Left lung (tissue), 4 donors: ENCODE measurements at regions not wholly inside any gene's neighbourhood (a gene's known extent, or its start where the extent isn't known, plus 50 kb on each side); places are given as distances from the start of the nearest gene placed in this dataset.
"Not testable (repeated sequence)": the region's sequence is repeated elsewhere in the genome, so short reads cannot be mapped to it uniquely, and the experiment has no call there.

Experiments used
- ATAC-seq: fragments of 200-7000 bp; cut with Tn5 transposase; one replicate; pipeline ENCODE4 v1.9.1; 2020; ENCODE audit warnings: moderate library complexity
- DNase-seq, 4 donors: peaks; one replicate each; pipeline ENCODE4 v3.0.0-alpha.2; 2013 to 2020
- H3K27ac ChIP-seq, 2 donors: fragments of 200-600 bp; sonication (generic) in 1 of 2; one replicate each; pipeline versions ENCODE4 v1.5.0 to v1.8.0; 2020 to 2021
- H3K27me3 ChIP-seq, 2 donors: fragments of 200-600 bp; sonication (generic) in 1 of 2; one replicate each; pipeline versions ENCODE4 v1.5.0 to v1.8.0; 2020 to 2021
- H3K36me3 ChIP-seq, 2 donors: fragments of 200-600 bp; sonication (generic) in 1 of 2; one replicate each; pipeline versions ENCODE4 v1.5.0 to v1.8.0; 2020 to 2021
- H3K4me1 ChIP-seq, 2 donors: fragments of 200-600 bp; one replicate each; pipeline ENCODE4 v1.8.0; 2021
- H3K4me3 ChIP-seq, 2 donors: fragments of 200-600 bp; sonication (generic) in 1 of 2; one replicate each; pipeline versions ENCODE4 v1.5.0 to v1.8.0; 2020 to 2021; ENCODE audit warnings: mild to moderate bottlenecking in 1 of 2
- H3K9me3 ChIP-seq, 2 donors: fragments of 200-600 bp; sonication (generic) in 1 of 2; one replicate each; pipeline versions ENCODE4 v1.5.0 to v1.8.0; 2020 to 2021
- intact Hi-C, 2 donors: fragments of 100-400 bp; cut with DNase I; formaldehyde crosslinking; loops; one replicate each; pipeline versions ENCODE4 v1.11.2 to v1.14.2; 2022
- TF ChIP-seq, protein P1 (sequence below), 2 donors: fragments of 200-600 bp; sonication (generic) in 1 of 2; IDR thresholded peaks; one replicate each; pipeline versions ENCODE4 v1.5.0 to v1.8.0; 2021; ENCODE audit warnings: antibody characterized with exemption in 2 of 2
- donor health status: DM: no; HTN: yes; CAD: no.
- donor health status: DM: no; HTN: no; CAD: no.

DNA sequence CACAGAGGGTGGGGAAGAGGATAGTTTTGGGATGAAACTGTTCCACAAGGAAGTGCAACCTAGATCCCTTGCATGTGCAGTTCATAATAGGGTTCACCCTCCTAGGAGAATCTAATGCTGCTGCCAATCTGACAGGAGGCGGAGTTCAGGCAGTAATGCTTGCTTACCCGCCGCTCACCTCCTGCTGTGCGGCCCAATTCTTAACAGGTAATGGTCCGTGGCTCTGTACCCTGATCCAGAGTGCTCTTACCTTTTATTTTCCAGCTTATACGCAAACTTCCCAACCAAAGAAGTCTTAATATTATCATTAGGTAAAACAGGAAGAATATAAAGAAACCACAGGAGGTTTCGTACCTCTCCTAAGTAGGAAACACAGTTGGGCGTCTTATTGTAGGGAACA lies 82.7 kb upstream of the CD302 start:
- ATAC-seq: no peak
- H3K27ac ChIP-seq: no peak overlapping the region
- H3K27me3 ChIP-seq: no peaks in the 10 kb centered on the region
- intact Hi-C loops: no loop called here
- no peaks in the 10 kb centered on the region for H3K9me3 ChIP-seq
- no peak for DNase-seq
- peaks cover 0 to 36% of the 10 kb centered on the region in 2 donors for H3K36me3 ChIP-seq
- no peaks in the 10 kb centered on the region for H3K4me1 ChIP-seq
- H3K4me3 ChIP-seq: no peak overlapping the region
- TF ChIP-seq, protein P1, sequence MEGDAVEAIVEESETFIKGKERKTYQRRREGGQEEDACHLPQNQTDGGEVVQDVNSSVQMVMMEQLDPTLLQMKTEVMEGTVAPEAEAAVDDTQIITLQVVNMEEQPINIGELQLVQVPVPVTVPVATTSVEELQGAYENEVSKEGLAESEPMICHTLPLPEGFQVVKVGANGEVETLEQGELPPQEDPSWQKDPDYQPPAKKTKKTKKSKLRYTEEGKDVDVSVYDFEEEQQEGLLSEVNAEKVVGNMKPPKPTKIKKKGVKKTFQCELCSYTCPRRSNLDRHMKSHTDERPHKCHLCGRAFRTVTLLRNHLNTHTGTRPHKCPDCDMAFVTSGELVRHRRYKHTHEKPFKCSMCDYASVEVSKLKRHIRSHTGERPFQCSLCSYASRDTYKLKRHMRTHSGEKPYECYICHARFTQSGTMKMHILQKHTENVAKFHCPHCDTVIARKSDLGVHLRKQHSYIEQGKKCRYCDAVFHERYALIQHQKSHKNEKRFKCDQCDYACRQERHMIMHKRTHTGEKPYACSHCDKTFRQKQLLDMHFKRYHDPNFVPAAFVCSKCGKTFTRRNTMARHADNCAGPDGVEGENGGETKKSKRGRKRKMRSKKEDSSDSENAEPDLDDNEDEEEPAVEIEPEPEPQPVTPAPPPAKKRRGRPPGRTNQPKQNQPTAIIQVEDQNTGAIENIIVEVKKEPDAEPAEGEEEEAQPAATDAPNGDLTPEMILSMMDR (IDR thresholded peaks at IDR 0.05): no peak

DNA sequence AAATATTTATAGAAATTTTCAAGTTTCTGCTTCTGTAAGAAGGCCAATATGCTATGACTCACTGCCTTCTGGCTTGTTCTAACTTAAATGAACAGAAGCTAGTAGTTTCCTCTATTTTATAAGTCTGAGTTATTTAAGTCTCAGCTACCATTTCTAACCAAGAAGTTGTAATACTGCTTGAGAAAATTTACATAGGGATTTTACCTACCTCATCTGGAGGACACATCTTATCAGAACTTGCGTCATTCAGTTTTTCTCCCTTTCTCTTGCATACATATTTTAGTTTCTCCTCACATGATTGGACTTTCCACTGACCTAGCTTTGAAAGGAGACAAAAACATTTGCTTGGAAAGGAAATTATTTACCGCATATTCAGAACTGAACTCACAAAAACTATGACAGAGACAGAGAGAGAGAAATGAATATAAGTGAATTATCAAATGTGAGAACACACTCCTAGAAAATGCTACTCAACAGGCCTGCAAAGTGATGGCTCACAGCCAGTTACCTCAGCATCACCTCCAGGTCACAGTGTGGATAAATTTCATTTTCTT lies 81.1 kb upstream of the CD302 start:
- no peak overlapping the region for H3K27ac ChIP-seq
- no peaks in the 10 kb centered on the region for H3K9me3 ChIP-seq
- ATAC-seq: no peak
- no peaks in the 10 kb centered on the region for H3K4me1 ChIP-seq
- H3K4me3 ChIP-seq: no peak overlapping the region
- H3K27me3 ChIP-seq: no peaks in the 10 kb centered on the region
- TF ChIP-seq, protein P1 (IDR thresholded peaks at IDR 0.05): no peak
- intact Hi-C loops: no loop called here
- peaks cover 0 to 26% of the 10 kb centered on the region in 2 donors for H3K36me3 ChIP-seq
- DNase-seq: no peak

DNA sequence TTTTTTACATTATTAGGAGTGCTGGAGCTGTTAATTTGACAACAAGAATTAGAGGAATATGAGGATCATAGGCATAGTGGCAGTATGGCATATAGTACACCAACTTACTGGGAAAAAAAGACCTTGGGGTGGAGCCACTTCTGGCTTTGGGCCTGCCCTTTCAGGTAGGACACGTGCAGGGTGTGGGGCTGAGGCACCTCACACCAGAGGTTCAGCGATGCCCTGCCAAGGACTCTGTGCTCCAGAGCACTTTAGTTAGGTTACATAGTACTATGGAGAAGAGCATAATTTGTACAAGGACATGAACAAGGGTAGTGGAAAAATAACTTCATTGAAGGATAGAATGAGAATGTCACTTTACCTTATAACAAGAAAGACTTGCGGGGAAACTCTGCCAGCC lies 77.1 kb upstream of the CD302 start:
- Histone ChIP-seq H3K4me1 (no peaks in the 10 kb centered on the region), H3K36me3 (peaks cover 0 to 19% of the 10 kb centered on the region in 2 donors), H3K4me3 (no peak overlapping the region), H3K9me3 (no peaks in the 10 kb centered on the region), H3K27ac (no peak overlapping the region), H3K27me3 (no peaks in the 10 kb centered on the region)
- DNase-seq: no peak
- intact Hi-C loops: no loop called here
- TF ChIP-seq, protein P1 (IDR thresholded peaks at IDR 0.05): no peak
- ATAC-seq: peak; percentile 24

DNA sequence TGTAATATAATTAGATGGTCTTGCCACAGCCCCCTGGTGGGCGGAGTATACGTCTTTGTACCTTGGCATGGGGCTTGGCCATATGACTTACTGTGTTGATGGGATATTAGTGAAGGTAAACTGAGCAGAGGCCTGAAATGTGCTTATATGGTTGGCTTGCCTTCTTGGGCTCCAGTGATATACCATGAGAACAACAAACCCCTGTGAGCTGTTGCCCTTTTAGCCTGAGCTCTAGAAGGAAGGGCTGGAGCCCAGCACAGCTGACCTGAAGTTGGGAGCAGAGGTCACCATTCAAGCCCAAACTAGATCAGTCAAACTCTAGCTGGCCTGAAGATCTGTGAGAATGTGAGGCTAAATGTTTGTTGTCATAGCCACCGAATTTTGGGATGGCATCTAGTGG lies 75.2 kb upstream of the CD302 start:
- intact Hi-C loops: no loop called here
- no peaks in the 10 kb centered on the region for H3K27me3 ChIP-seq
- no peak overlapping the region for H3K27ac ChIP-seq
- no peak overlapping the region for H3K4me3 ChIP-seq
- no peaks in the 10 kb centered on the region for H3K4me1 ChIP-seq
- H3K36me3 ChIP-seq: peaks cover 0 to 18% of the 10 kb centered on the region in 2 donors
- TF ChIP-seq, protein P1 (IDR thresholded peaks at IDR 0.05): no peak
- ATAC-seq (peak; percentile 22), DNase-seq (no peak)
- H3K9me3 ChIP-seq: no peaks in the 10 kb centered on the region

DNA sequence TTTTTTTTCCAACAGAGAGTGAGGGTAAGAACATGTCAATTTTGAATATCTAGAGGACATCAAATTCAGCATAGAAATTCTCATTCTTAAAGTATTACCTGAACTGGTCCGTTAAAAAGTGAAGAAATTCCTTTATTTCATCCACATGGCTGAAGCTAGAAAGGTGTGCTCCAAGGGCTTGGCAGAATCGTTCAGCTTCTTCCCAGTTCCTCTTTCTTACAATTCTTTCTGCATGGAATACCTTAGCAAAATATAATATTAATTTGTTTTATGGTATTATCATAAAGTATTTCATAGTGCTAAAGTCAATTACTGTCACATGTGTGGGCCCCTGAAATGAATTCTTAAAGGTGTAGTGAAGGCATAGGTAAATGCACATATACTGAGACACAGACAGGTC lies 74.3 kb upstream of the CD302 start:
- Histone ChIP-seq H3K4me1 (no peaks in the 10 kb centered on the region), H3K36me3 (peaks cover 0 to 11% of the 10 kb centered on the region in 2 donors), H3K9me3 (no peaks in the 10 kb centered on the region), H3K4me3 (no peak overlapping the region), H3K27ac (no peak overlapping the region), H3K27me3 (no peaks in the 10 kb centered on the region)
- TF ChIP-seq, protein P1 (IDR thresholded peaks at IDR 0.05): no peak
- DNase-seq: no peak
- ATAC-seq: no peak
- intact Hi-C loops: no loop called here

DNA sequence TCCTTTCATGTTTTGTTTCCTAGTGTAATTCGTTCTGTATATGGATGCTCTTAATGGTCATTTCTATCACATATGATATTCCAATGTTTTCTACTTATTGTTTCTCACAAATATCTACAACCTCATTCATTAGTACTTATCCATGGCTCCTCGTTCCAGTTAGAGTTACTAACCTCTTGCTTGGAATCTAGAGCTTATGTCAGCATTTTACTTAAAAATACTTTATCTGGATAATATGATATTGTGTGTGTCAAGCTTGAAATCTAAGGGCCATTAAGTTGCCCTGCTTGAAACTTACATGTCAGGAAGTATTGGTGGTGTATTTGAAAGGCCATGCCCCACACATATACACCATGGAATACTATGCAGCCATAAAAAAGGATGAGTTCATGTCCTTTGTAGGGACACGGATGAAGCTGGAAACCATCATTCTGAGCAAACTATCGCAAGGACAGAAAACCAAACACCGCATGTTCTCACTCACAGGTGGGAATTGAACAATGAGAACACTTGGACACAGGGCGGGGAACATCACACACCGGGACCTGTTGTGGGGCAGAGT lies 70.7 kb upstream of the CD302 start:
- H3K27me3 ChIP-seq, intact Hi-C loops, H3K4me1 ChIP-seq, DNase-seq, ATAC-seq, H3K9me3 ChIP-seq, H3K27ac ChIP-seq, H3K4me3 ChIP-seq: not testable (repeated sequence)
- H3K36me3 ChIP-seq: peaks cover 0 to 14% of the 10 kb centered on the region in 2 donors
